Endometrium (tissue), 2 donors: ENCODE measurements at regions not wholly inside any gene's neighbourhood (a gene's known extent, or its start where the extent isn't known, plus 50 kb on each side); places are given as distances from the start of the nearest gene placed in this dataset.
"Not testable (repeated sequence)": the region's sequence is repeated elsewhere in the genome, so short reads cannot be mapped to it uniquely, and the experiment has no call there.

Experiments used
- FAIRE-seq: peaks from 2 replicates; lab custom pipeline; 2012; peaks lifted over from hg19 to GRCh38; lab: Jason Lieb, UNC
- donor health status: control.
- donor health status: control.

- no peak for FAIRE-seq
These were observed 506.5 kb upstream of the TNP1 start for GRCh38 chr2:217366266-217366895.

DNA sequence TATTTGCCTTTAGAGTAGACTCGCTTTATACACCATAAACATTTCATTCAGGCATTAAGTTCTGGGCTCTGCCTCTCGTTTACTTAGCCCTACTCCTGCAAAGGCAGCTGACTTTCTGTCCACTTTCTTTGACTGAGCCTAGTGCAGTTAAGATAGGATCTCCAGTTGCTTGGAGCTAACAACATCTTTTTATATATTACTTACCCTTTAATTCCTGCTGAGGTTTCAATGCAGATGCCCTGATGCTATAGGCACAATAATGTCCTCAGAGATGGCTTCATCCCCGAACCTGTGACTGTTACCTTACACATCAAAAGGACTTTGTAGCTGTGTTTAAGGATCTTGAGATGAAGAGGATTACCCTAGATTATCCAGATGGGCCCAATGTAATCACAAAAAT is 505.8 kb upstream of the TNP1 start:
- FAIRE-seq: no peak

- no peak for FAIRE-seq
These were observed 504.4 kb upstream of the TNP1 start for GRCh38 chr2:217364224-217364623.

DNA sequence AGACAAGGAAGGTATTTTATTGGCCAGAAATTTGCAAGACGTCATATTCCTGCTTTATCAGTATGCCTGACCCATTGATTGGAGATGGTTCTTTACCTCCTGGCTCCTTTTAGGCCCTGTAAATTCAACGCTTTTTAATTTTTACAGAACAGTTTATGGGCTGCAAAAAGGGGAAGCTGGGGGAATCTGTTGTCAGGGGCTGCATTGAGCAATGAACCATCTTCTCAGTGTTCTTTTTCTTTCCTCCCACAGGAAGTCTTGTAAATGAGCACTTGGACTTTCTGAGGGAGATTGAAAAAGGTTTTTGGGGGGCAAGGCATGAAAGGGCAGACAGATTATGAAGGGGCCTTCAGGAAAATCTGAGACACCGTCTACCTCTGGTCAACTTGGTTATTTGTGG is 503.6 kb upstream of the TNP1 start:
- no peak for FAIRE-seq

GRCh38 chr2:217362710-217363109 is 502.8 kb upstream of the TNP1 start:
- no peak for FAIRE-seq

DNA sequence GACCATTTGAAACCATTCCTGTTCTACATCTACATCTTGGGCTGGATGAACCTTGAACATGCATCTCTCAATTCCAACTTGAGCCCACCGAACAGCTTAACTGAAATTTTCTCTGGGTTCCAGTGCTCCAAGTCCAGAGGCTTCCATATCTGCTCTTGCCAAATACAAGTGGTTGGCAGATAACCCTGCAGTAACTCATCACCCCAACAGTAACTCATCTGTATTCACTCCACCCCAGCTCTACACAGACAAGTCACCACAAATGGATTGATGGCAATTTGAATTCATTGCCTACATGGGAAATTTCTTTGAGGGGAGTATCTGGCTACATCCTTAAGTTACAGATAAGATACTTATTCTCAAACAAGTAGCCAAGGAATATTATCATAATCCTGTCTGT is 502.4 kb upstream of the TNP1 start:
- FAIRE-seq: no peak

GRCh38 chr2:217361483-217361880 is 501.6 kb upstream of the TNP1 start:
- no peak for FAIRE-seq

DNA sequence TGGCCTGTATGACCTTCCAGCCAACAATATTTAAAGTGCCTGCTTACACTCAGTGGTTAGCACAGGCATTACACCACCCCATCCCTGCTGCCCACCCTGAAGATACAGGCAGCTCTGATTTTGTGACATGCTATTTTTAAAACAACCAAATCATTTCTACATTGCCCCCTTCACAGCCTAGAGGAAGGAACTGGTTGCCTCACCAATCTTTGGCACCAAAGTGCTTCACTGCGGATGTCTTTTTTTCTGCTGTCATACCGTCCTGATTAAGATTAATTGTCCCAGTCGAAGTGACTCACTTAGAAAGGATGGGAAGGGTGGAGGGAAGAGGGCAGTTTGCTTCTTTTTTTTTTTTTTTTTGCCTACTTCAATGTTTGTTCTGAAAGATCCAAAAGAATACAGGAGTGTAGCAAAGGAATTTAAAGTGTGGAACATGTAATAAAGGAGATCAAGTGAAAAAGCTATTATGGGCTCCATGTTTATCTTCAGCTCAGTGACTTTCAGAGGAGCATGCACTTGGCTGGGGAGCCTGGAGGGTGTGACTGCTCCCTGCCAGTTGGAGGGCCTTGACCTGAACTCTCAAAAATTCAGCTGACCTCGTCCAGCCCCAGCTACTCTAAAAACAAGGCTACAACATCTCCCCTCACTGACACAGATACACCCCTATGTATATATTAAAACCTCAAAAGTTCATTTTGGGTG is 501.1 kb upstream of the TNP1 start:
- FAIRE-seq: no peak

- no peak for FAIRE-seq
These were observed 500.2 kb upstream of the TNP1 start for GRCh38 chr2:217360111-217360510.

DNA sequence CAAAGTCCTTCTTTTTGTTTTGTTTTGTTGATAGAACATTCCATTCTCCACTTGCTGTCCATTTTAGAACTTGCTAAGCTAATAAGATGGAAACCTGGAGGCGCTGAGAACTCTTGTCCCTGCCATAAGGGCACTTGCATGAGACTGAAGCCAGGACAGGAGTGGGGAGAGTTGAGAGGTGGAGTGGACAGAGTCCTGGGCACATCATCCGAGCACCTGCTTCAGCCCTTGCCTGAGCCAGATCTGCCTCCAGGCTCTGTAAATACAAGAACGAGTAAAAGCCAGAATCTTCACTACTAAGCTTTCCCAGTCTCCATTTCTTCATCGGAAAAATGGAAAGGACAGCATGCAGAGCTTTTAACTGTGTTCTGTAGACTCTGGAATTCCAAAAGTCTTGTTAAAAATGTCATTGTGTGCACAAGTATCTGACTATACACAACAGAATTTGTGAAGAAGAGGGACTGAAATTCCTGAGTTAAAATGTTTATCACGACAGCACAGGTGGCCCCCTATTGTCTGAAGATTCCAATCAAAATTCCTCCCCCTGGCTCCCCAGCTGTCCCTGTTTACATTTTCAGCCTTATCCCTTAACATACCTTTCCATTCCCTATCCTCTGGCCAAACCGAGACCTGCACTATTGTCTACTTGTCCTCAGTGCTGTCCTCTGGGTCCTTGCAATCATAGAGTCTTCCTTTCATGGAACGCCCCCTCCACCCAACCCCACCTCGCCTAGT is 498.2 kb upstream of the TNP1 start:
- FAIRE-seq: no peak

- FAIRE-seq: no peak
These were observed 496.9 kb upstream of the TNP1 start for GRCh38 chr2:217356781-217357180.

DNA sequence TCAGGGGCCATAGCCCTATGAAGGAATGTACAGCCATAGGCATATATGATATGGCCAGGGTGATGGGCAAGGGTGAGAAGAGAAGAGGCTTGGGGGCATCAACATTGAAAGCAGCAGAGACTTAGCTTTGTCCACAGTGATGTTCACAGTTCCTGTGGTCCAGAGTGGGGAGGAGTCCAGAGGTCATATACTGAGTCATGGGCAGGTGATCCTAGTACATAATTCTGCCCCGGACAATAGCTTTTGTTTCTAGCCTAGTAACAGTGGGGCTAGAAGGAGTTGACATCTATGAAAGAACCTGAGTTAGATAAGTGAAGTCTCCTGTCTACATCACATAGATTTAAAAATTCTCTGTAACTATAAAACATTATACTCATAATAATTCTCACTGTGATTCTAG is 496.3 kb upstream of the TNP1 start:
- no peak for FAIRE-seq

- FAIRE-seq: no peak
These were observed 493.7 kb upstream of the TNP1 start for GRCh38 chr2:217353591-217353990.

DNA sequence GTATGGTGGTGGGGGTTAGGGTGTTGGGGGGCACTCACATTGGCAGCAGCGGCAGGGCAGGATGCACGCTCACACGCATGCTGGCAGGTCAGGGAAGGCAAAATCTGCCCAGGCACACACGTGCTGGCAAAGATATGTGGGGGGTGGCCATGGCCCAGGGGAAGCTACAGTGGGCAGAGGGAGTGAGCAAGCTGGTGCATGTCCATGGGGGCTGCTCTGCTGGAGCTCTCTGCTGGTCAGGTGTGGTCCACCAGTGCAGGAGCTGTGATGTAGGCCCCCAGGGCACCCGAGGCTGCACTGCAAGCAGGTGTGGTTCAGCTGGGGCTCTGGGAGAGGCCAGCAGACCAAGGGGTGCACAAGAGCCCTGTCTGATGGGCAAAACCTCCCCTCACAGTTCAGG is 491.5 kb upstream of the TNP1 start:
- FAIRE-seq: no peak

- no peak for FAIRE-seq
These were observed 489.4 kb upstream of the TNP1 start for GRCh38 chr2:217349251-217349650.

GRCh38 chr2:217347630-217348029 is 487.8 kb upstream of the TNP1 start:
- FAIRE-seq: not testable (repeated sequence)

DNA sequence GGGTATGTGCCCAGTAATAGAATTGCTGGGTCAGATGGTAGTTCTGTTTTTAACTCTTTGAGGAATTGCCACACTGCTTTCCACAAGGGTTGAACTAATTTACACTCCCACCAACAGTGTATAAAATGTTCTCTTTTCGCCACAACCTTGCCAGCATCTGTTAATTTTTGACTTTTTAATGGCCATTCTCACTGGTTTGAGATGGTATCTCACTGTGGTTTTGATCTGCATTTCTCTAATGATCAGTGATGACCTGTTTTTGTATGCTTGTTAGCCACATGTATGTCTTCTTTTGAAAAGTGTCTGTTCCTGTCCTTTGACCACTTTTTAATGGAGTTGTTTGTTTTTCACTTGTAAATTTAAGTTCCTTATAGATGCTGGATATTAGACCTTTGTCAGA is 486.2 kb upstream of the TNP1 start:
- FAIRE-seq: not testable (repeated sequence)

GRCh38 chr2:217340899-217341298 is 481.0 kb upstream of the TNP1 start:
- peak; percentile 4 for FAIRE-seq

- FAIRE-seq: no peak
These were observed 480.3 kb upstream of the TNP1 start for GRCh38 chr2:217340176-217340575.

GRCh38 chr2:217339753-217340152 is 479.9 kb upstream of the TNP1 start:
- no peak for FAIRE-seq

GRCh38 chr2:217338306-217338916 is 478.5 kb upstream of the TNP1 start:
- FAIRE-seq: peak; percentile 85

- FAIRE-seq: no peak
These were observed 477.9 kb upstream of the TNP1 start for GRCh38 chr2:217337771-217338170.

GRCh38 chr2:217336694-217337093 is 476.8 kb upstream of the TNP1 start:
- FAIRE-seq: no peak
